Osteoblast (primary cell): ENCODE measurements at regions not wholly inside any gene's neighbourhood (a gene's known extent, or its start where the extent isn't known, plus 50 kb on each side); places are given as distances from the start of the nearest gene placed in this dataset.
"Not testable (repeated sequence)": the region's sequence is repeated elsewhere in the genome, so short reads cannot be mapped to it uniquely, and the experiment has no call there.

Source experiments
- DNase-seq: peaks from one replicate; pipeline ENCODE4 v3.0.0; 2011; ENCODE audit warnings: low spot score, mixed read lengths; ENCODE audit not compliant: insufficient read length; ENCODE audit errors: missing footprints
- H2AFZ ChIP-seq: 2 replicates; pipeline ENCODE4 v1.6.0; 2011; ENCODE audit warnings: mild to moderate bottlenecking, low read length
- H3K27ac ChIP-seq: 2 replicates; pipeline ENCODE4 v1.5.1; 2011; ENCODE audit warnings: mild to moderate bottlenecking, low read depth, low read length, moderate library complexity
- H3K27me3 ChIP-seq: 2 replicates; pipeline ENCODE4 v1.6.0; 2012; ENCODE audit warnings: mild to moderate bottlenecking, control low read depth, inconsistent platforms, low read length, moderate library complexity; ENCODE audit not compliant: insufficient read depth
- H3K36me3 ChIP-seq: 2 replicates; pipeline ENCODE4 v1.5.1; 2011; ENCODE audit warnings: mild to moderate bottlenecking, low read length, control low read depth, moderate library complexity; ENCODE audit not compliant: insufficient read depth
- H3K4me1 ChIP-seq: 2 replicates; pipeline ENCODE4 v1.5.1; 2011; ENCODE audit warnings: mild to moderate bottlenecking, low read length, control low read depth, moderate library complexity; ENCODE audit not compliant: insufficient read depth
- H3K4me2 ChIP-seq: 2 replicates; pipeline ENCODE4 v1.6.0; 2011; ENCODE audit warnings: mild to moderate bottlenecking, low read length; ENCODE audit not compliant: insufficient read depth
- H3K4me3 ChIP-seq: fragments of 200-600 bp; sonication (generic); 3 replicates; pipeline ENCODE4 v1.5.1; 2012; ENCODE audit warnings: mild to moderate bottlenecking, low read length, inconsistent platforms; ENCODE audit not compliant: insufficient read depth
- H3K79me2 ChIP-seq: 2 replicates; pipeline ENCODE4 v1.6.0; 2012; ENCODE audit warnings: mild to moderate bottlenecking, low read length, control low read depth, inconsistent platforms; ENCODE audit not compliant: insufficient read depth
- H3K9me3 ChIP-seq: 2 replicates; pipeline ENCODE4 v1.5.1; 2011; ENCODE audit warnings: low read depth, low read length, control low read depth
- H4K20me1 ChIP-seq: 2 replicates; pipeline ENCODE4 v1.6.0; 2012; ENCODE audit warnings: mild to moderate bottlenecking, low read length, control low read depth; ENCODE audit not compliant: insufficient read depth
- CTCF ChIP-seq: IDR thresholded peaks from 2 replicates; pipeline ENCODE4 v1.5.1; 2011; ENCODE audit warnings: mild to moderate bottlenecking, low read depth, low read length, moderate library complexity; ENCODE audit errors: extremely low read depth

GRCh38 chr2:234695981-234696380 is 199.1 kb upstream of the ARL4C start:
- no peak for TF ChIP-seq CTCF
- DNase-seq = peak; percentile 36
- no peaks in the 10 kb centered on the region for H3K36me3 ChIP-seq

GRCh38 chr2:234694244-234695013 is 197.5 kb upstream of the ARL4C start:
- peak overlapping the region; percentile 10 for H3K4me2 ChIP-seq
- no peak overlapping the region for H3K4me3 ChIP-seq
- H3K9me3 ChIP-seq = peaks cover 4% of the 10 kb centered on the region
- no peak overlapping the region for H2AFZ ChIP-seq
- peak; percentile 92 for DNase-seq
- no peak for TF ChIP-seq CTCF
- no peaks in the 10 kb centered on the region for H3K79me2 ChIP-seq
- H3K36me3 ChIP-seq = no peaks in the 10 kb centered on the region
- H3K27ac ChIP-seq = peak overlapping the region; percentile 18
- H3K27me3 ChIP-seq = no peaks in the 10 kb centered on the region
- H4K20me1 ChIP-seq = no peaks in the 10 kb centered on the region
- H3K4me1 ChIP-seq = peaks cover 34% of the 10 kb centered on the region

More at GRCh38 chr2:234695981-234696380, 199.1 kb upstream of the ARL4C start:
- no peak overlapping the region for H3K27ac ChIP-seq
- H3K9me3 ChIP-seq = peaks cover 4% of the 10 kb centered on the region
- H3K79me2 ChIP-seq = no peaks in the 10 kb centered on the region
- no peak overlapping the region for H3K4me2 ChIP-seq
- H2AFZ ChIP-seq = no peak overlapping the region
- H3K4me1 ChIP-seq = peaks cover 25% of the 10 kb centered on the region
- H3K4me3 ChIP-seq = no peak overlapping the region
- no peaks in the 10 kb centered on the region for H3K27me3 ChIP-seq
- no peaks in the 10 kb centered on the region for H4K20me1 ChIP-seq

- DNase-seq, H3K27ac ChIP-seq, H3K36me3 ChIP-seq, H3K4me3 ChIP-seq, H3K27me3 ChIP-seq, H4K20me1 ChIP-seq, H3K4me2 ChIP-seq, H2AFZ ChIP-seq, H3K9me3 ChIP-seq, H3K79me2 ChIP-seq: not testable (repeated sequence)
- H3K4me1 ChIP-seq = peaks cover 34% of the 10 kb centered on the region
These were observed 196.9 kb upstream of the ARL4C start for GRCh38 chr2:234693681-234694190.

- H3K27me3 ChIP-seq, H3K36me3 ChIP-seq, H3K27ac ChIP-seq, H3K4me3 ChIP-seq, H2AFZ ChIP-seq, DNase-seq, H3K9me3 ChIP-seq, H3K79me2 ChIP-seq, H3K4me2 ChIP-seq, H4K20me1 ChIP-seq: not testable (repeated sequence)
- peaks cover 34% of the 10 kb centered on the region for H3K4me1 ChIP-seq
These were observed 196.3 kb upstream of the ARL4C start for GRCh38 chr2:234693191-234693590.
